DOHH2 (cell line): ENCODE measurements at regions not wholly inside any gene's neighbourhood (a gene's known extent, or its start where the extent isn't known, plus 50 kb on each side); places are given as distances from the start of the nearest gene placed in this dataset.

ENCODE experiments used
- H3F3A ChIP-seq: fragments of 200-600 bp; sonication (generic), shearing (Covaris generic); 2 replicates; pipeline ENCODE4 v1.6.0; 2016; ENCODE audit warnings: antibody characterized with exemption, mild to moderate bottlenecking; ENCODE audit not compliant: control insufficient read depth, insufficient read depth
- H3K27ac ChIP-seq: fragments of 200-600 bp; sonication (generic); 2 replicates; pipeline ENCODE4 v1.5.1; 2014; ENCODE audit warnings: low read depth, mild to moderate bottlenecking, low read length, moderate library complexity
- H3K27me3 ChIP-seq: fragments of 200-600 bp; sonication (generic); 2 replicates; pipeline ENCODE4 v1.6.1; 2014; ENCODE audit warnings: mild to moderate bottlenecking, low read length, mixed read lengths; ENCODE audit not compliant: control insufficient read depth
- H3K36me3 ChIP-seq: fragments of 200-600 bp; sonication (generic); 2 replicates; pipeline ENCODE4 v1.6.1; 2014; ENCODE audit warnings: mild to moderate bottlenecking, low read length, moderate library complexity, mixed read lengths; ENCODE audit not compliant: control insufficient read depth
- H3K4me1 ChIP-seq: fragments of 200-600 bp; sonication (generic); 2 replicates; pipeline ENCODE4 v1.6.1; 2014; ENCODE audit warnings: mild to moderate bottlenecking, low read length, mixed read lengths; ENCODE audit not compliant: control insufficient read depth
- H3K4me2 ChIP-seq: fragments of 200-600 bp; sonication (generic); 2 replicates; pipeline ENCODE4 v1.6.0; 2014; ENCODE audit warnings: mild to moderate bottlenecking, low read length, moderate library complexity
- H3K4me3 ChIP-seq: fragments of 200-600 bp; sonication (generic); 2 replicates; pipeline ENCODE4 v1.5.1; 2014; ENCODE audit warnings: mild to moderate bottlenecking, low read length, mixed read lengths
- H3K79me2 ChIP-seq: fragments of 200-600 bp; sonication (generic); 2 replicates; pipeline ENCODE4 v1.6.1; 2014; ENCODE audit warnings: mild to moderate bottlenecking, low read length, mixed read lengths; ENCODE audit not compliant: control insufficient read depth
- H3K9me2 ChIP-seq: fragments of 200-600 bp; sonication (generic); replicated peaks from 2 replicates; pipeline ENCODE4 v1.6.1; 2014; ENCODE audit warnings: mild to moderate bottlenecking, low read length, mixed read lengths; ENCODE audit not compliant: control insufficient read depth
- H3K9me3 ChIP-seq: fragments of 200-600 bp; sonication (generic); 2 replicates; pipeline ENCODE4 v1.6.1; 2014; ENCODE audit warnings: antibody characterized with exemption, low read length, mixed read lengths; ENCODE audit not compliant: control insufficient read depth, insufficient read depth
- H4K20me1 ChIP-seq: fragments of 200-600 bp; sonication (generic); 2 replicates; pipeline ENCODE4 v1.6.0; 2014; ENCODE audit warnings: low read depth, mild to moderate bottlenecking, antibody characterized with exemption, low read length, moderate library complexity; ENCODE audit not compliant: control insufficient read depth, insufficient read depth
- CTCF ChIP-seq: fragments of 200-600 bp; sonication (generic); IDR thresholded peaks from one replicate; pipeline ENCODE4 v1.5.1; 2014; ENCODE audit warnings: antibody characterized with exemption, mild to moderate bottlenecking, low read depth, low read length; ENCODE audit not compliant: poor library complexity, severe bottlenecking
- EZH2phosphoT487 ChIP-seq: fragments of 200-600 bp; sonication (generic); IDR thresholded peaks from 2 replicates; pipeline ENCODE4 v1.6.1; 2017; ENCODE audit warnings: borderline replicate concordance, mild to moderate bottlenecking, antibody characterized with exemption, low read length, moderate library complexity, mixed read lengths

- no peak for TF ChIP-seq EZH2phosphoT487
- TF ChIP-seq CTCF = no peak
- Histone ChIP-seq H3K4me1 (no peaks in the 10 kb centered on the region), H3K27ac (no peak overlapping the region), H3K36me3 (no peaks in the 10 kb centered on the region), H3K4me2 (no peak overlapping the region), H3K79me2 (no peaks in the 10 kb centered on the region), H3K27me3 (no peaks in the 10 kb centered on the region), H3K9me2 (no peaks in the 10 kb centered on the region), H4K20me1 (no peaks in the 10 kb centered on the region), H3K9me3 (no peaks in the 10 kb centered on the region), H3K4me3 (no peak overlapping the region), H3F3A (no peaks in the 10 kb centered on the region)
These were observed 390.1 kb downstream of the NXPH1 start for GRCh38 chr7:8823486-8823885.

- Histone ChIP-seq H3K4me1 (no peaks in the 10 kb centered on the region), H3K4me2 (no peak overlapping the region), H3K4me3 (no peak overlapping the region), H3F3A (no peaks in the 10 kb centered on the region), H3K27ac (no peak overlapping the region), H3K9me2 (no peaks in the 10 kb centered on the region), H3K36me3 (no peaks in the 10 kb centered on the region), H3K27me3 (no peaks in the 10 kb centered on the region), H3K9me3 (no peaks in the 10 kb centered on the region), H4K20me1 (no peaks in the 10 kb centered on the region), H3K79me2 (no peaks in the 10 kb centered on the region)
- TF ChIP-seq EZH2phosphoT487 (no peak), CTCF (no peak)
These were observed 393.9 kb downstream of the NXPH1 start for GRCh38 chr7:8827329-8827728.

GRCh38 chr7:8829100-8829499, 395.7 kb downstream of the NXPH1 start:
- H3K27ac ChIP-seq = no peak overlapping the region
- H3F3A ChIP-seq = no peaks in the 10 kb centered on the region
- H3K9me2 ChIP-seq = no peaks in the 10 kb centered on the region
- H3K4me1 ChIP-seq = no peaks in the 10 kb centered on the region
- H3K4me3 ChIP-seq = no peak overlapping the region
- no peaks in the 10 kb centered on the region for H3K27me3 ChIP-seq
- no peaks in the 10 kb centered on the region for H3K79me2 ChIP-seq
- no peaks in the 10 kb centered on the region for H3K36me3 ChIP-seq
- no peaks in the 10 kb centered on the region for H3K9me3 ChIP-seq
- H3K4me2 ChIP-seq = no peak overlapping the region
- no peaks in the 10 kb centered on the region for H4K20me1 ChIP-seq
- no peak for TF ChIP-seq EZH2phosphoT487
- no peak for TF ChIP-seq CTCF

DNA sequence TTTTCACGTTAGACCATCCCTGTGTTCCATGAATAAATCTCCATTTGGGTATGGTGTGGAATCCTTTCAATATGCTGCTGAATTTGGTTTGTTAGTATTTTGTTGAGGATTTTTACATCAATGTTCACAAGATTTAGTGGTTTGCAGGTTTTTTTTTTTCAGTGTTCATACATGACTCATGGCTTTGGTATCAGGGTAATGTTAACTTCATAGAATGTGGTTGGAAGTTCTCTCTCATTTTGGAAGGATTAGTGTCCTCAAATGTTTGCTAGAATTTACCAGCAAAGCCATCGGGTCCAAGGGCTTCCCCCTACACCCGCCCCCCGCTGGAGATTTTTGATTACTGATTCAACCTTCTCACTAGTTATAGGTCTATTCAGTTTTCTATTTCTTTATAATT, 398.0 kb downstream of the NXPH1 start:
- Histone ChIP-seq H3K36me3 (no peaks in the 10 kb centered on the region), H3K27me3 (no peaks in the 10 kb centered on the region), H3K4me2 (no peak overlapping the region), H3K9me3 (no peaks in the 10 kb centered on the region), H3K4me1 (no peaks in the 10 kb centered on the region), H3K9me2 (no peaks in the 10 kb centered on the region), H3K4me3 (no peak overlapping the region), H3F3A (no peaks in the 10 kb centered on the region), H3K27ac (no peak overlapping the region), H4K20me1 (no peaks in the 10 kb centered on the region), H3K79me2 (no peaks in the 10 kb centered on the region)
- no peak for TF ChIP-seq CTCF
- TF ChIP-seq EZH2phosphoT487 = no peak
